NCI-H2171 (cell line): ENCODE measurements at regions not wholly inside any gene's neighbourhood (a gene's known extent, or its start where the extent isn't known, plus 50 kb on each side); places are given as distances from the start of the nearest gene placed in this dataset.

ENCODE experiments used
- DNase-seq: peaks from one replicate; lab custom pipeline; 2025; lab: John Stamatoyannopoulos, UW

- no peak for DNase-seq
Observed at GRCh38 chr20:21967481-21967880, 262.0 kb downstream of the PAX1 start.

- no peak for DNase-seq
Observed at GRCh38 chr20:21956591-21956990, 251.1 kb downstream of the PAX1 start.

GRCh38 chr20:21947406-21947805 lies 241.9 kb downstream of the PAX1 start:
- DNase-seq = no peak

- no peak for DNase-seq
Observed at GRCh38 chr20:21944227-21944626, 238.8 kb downstream of the PAX1 start.

- DNase-seq = no peak
Observed at GRCh38 chr20:21941941-21942805, 236.7 kb downstream of the PAX1 start.

GRCh38 chr20:21936720-21937380 lies 231.4 kb downstream of the PAX1 start:
- DNase-seq = no peak

GRCh38 chr20:21936261-21936660 lies 230.8 kb downstream of the PAX1 start:
- DNase-seq = no peak

GRCh38 chr20:21933526-21933925 lies 228.1 kb downstream of the PAX1 start:
- DNase-seq = no peak

- DNase-seq = no peak
Observed at GRCh38 chr20:21921251-21921650, 215.8 kb downstream of the PAX1 start.

- no peak for DNase-seq
Observed at GRCh38 chr20:21920211-21920610, 214.7 kb downstream of the PAX1 start.

- DNase-seq = no peak
Observed at GRCh38 chr20:21918398-21918797, 212.9 kb downstream of the PAX1 start.

GRCh38 chr20:21902391-21902790 lies 196.9 kb downstream of the PAX1 start:
- no peak for DNase-seq

GRCh38 chr20:21901470-21902275 lies 196.2 kb downstream of the PAX1 start:
- no peak for DNase-seq

GRCh38 chr20:21900431-21900830 lies 195.0 kb downstream of the PAX1 start:
- no peak for DNase-seq

GRCh38 chr20:21874921-21875320 lies 169.5 kb downstream of the PAX1 start:
- DNase-seq = no peak

GRCh38 chr20:21874127-21874526 lies 168.7 kb downstream of the PAX1 start:
- no peak for DNase-seq

GRCh38 chr20:21873291-21873690 lies 167.8 kb downstream of the PAX1 start:
- DNase-seq = no peak

- DNase-seq = no peak
Observed at GRCh38 chr20:21867811-21868210, 162.3 kb downstream of the PAX1 start.

GRCh38 chr20:21867353-21867752 lies 161.9 kb downstream of the PAX1 start:
- DNase-seq = no peak

- no peak for DNase-seq
Observed at GRCh38 chr20:21862956-21863355, 157.5 kb downstream of the PAX1 start.

GRCh38 chr20:21862259-21862946 lies 156.9 kb downstream of the PAX1 start:
- DNase-seq = no peak

- DNase-seq = no peak
Observed at GRCh38 chr20:21840991-21841390, 135.5 kb downstream of the PAX1 start.
